ENCODE measurements at regions not wholly inside any gene's neighbourhood (a gene's known extent, or its start where the extent isn't known, plus 50 kb on each side); places are given as distances from the start of the nearest gene placed in this dataset.

GRCh38 chr7:118843456-118843855, 619.0 kb downstream of the ANKRD7 start:
- H3K36me3 ChIP-seq (ENCODE audit: control insufficient read depth, insufficient read depth, low read length): no peaks in the 10 kb centered on the region
- no peaks in the 10 kb centered on the region for H3K36me3 Mint-ChIP-seq (ENCODE audit: low read depth)
- no peaks in the 10 kb centered on the region for H3K4me1 Mint-ChIP-seq
- H3K4me3 ChIP-seq (ENCODE audit: low read length): no peak overlapping the region
- no peaks in the 10 kb centered on the region for H3K9me3 Mint-ChIP-seq
- TF ChIP-seq, protein P1, sequence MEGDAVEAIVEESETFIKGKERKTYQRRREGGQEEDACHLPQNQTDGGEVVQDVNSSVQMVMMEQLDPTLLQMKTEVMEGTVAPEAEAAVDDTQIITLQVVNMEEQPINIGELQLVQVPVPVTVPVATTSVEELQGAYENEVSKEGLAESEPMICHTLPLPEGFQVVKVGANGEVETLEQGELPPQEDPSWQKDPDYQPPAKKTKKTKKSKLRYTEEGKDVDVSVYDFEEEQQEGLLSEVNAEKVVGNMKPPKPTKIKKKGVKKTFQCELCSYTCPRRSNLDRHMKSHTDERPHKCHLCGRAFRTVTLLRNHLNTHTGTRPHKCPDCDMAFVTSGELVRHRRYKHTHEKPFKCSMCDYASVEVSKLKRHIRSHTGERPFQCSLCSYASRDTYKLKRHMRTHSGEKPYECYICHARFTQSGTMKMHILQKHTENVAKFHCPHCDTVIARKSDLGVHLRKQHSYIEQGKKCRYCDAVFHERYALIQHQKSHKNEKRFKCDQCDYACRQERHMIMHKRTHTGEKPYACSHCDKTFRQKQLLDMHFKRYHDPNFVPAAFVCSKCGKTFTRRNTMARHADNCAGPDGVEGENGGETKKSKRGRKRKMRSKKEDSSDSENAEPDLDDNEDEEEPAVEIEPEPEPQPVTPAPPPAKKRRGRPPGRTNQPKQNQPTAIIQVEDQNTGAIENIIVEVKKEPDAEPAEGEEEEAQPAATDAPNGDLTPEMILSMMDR (conservative IDR thresholded peaks at IDR 0.05): no peak
- no peak overlapping the region for H3K4me3 Mint-ChIP-seq
- no peak overlapping the region for H3K9ac ChIP-seq (ENCODE audit: extremely low read depth, low read length, poor library complexity, severe bottlenecking)
- no peak overlapping the region for H3K27ac ChIP-seq (ENCODE audit: low read depth, low read length)
- WGBS, 2 experiments (ENCODE audit: insufficient coverage in 1 of 2, insufficient read length in 1 of 2): no CpG with 5 or more reads among the region's 1 CpG
- no peak overlapping the region for H3K27ac Mint-ChIP-seq
- H3K4me1 ChIP-seq (ENCODE audit: control insufficient read depth, insufficient read depth, low read length): no peaks in the 10 kb centered on the region
- peaks cover 5% of the 10 kb centered on the region for H3K9me3 ChIP-seq (ENCODE audit: control insufficient read depth, low read length)
- H3K27me3 ChIP-seq (ENCODE audit: control insufficient read depth, insufficient read depth, low read length, poor library complexity, severe bottlenecking): no peaks in the 10 kb centered on the region
- H3K27me3 Mint-ChIP-seq (ENCODE audit: insufficient read depth): no peaks in the 10 kb centered on the region
- no peak for DNase-seq

GRCh38 chr7:118844748-118845147, 620.2 kb downstream of the ANKRD7 start:
- no peak for DNase-seq
- Mint-ChIP-seq H3K4me3 (no peak overlapping the region), H3K27me3 (ENCODE audit: insufficient read depth) (no peaks in the 10 kb centered on the region), H3K9me3 (no peaks in the 10 kb centered on the region), H3K4me1 (peaks cover 2% of the 10 kb centered on the region), H3K36me3 (ENCODE audit: low read depth) (no peaks in the 10 kb centered on the region), H3K27ac (no peak overlapping the region)
- TF ChIP-seq, protein P1 (conservative IDR thresholded peaks at IDR 0.05): no peak
- 92 to 100% methylated on average over 2 to 3 of the region's 3 CpGs for WGBS, 2 experiments (ENCODE audit: insufficient coverage in 1 of 2, insufficient read length in 1 of 2)
- no peaks in the 10 kb centered on the region for H3K27me3 ChIP-seq (ENCODE audit: control insufficient read depth, insufficient read depth, low read length, poor library complexity, severe bottlenecking)
- no peaks in the 10 kb centered on the region for H3K36me3 ChIP-seq (ENCODE audit: control insufficient read depth, insufficient read depth, low read length)
- H3K4me3 ChIP-seq (ENCODE audit: low read length): no peak overlapping the region
- no peak overlapping the region for H3K9ac ChIP-seq (ENCODE audit: extremely low read depth, low read length, poor library complexity, severe bottlenecking)
- no peak overlapping the region for H3K27ac ChIP-seq (ENCODE audit: low read depth, low read length)
- no peaks in the 10 kb centered on the region for H3K4me1 ChIP-seq (ENCODE audit: control insufficient read depth, insufficient read depth, low read length)
- H3K9me3 ChIP-seq (ENCODE audit: control insufficient read depth, low read length): peaks cover 5% of the 10 kb centered on the region

DNA sequence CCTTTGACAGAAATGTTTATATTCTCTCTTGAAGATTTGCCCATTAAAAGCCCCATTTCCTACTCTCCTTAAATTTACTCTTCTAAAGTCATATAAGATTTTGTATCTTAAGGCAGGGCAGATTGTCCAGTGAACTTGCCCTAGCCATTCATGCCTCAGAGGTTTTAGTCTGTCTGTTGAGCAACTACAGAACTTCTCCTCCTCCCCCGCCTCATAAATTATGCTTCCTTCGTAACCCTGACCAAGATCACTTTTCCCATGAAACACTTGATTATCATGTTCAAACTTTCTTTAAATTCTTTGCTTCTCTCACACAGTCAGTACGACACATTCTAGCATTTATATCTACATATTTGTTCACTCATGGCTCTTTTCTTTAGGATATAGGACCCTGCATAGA, 621.3 kb downstream of the ANKRD7 start:
- Mint-ChIP-seq H3K4me1 (peaks cover 3% of the 10 kb centered on the region), H3K9me3 (peaks cover 3% of the 10 kb centered on the region), H3K27me3 (ENCODE audit: insufficient read depth) (no peaks in the 10 kb centered on the region), H3K27ac (no peak overlapping the region), H3K36me3 (ENCODE audit: low read depth) (no peaks in the 10 kb centered on the region), H3K4me3 (no peak overlapping the region)
- no peak for DNase-seq
- H3K27ac ChIP-seq (ENCODE audit: low read depth, low read length): no peak overlapping the region
- no peaks in the 10 kb centered on the region for H3K36me3 ChIP-seq (ENCODE audit: control insufficient read depth, insufficient read depth, low read length)
- TF ChIP-seq, protein P1 (conservative IDR thresholded peaks at IDR 0.05): no peak
- no peaks in the 10 kb centered on the region for H3K27me3 ChIP-seq (ENCODE audit: control insufficient read depth, insufficient read depth, low read length, poor library complexity, severe bottlenecking)
- no peaks in the 10 kb centered on the region for H3K4me1 ChIP-seq (ENCODE audit: control insufficient read depth, insufficient read depth, low read length)
- no peak overlapping the region for H3K4me3 ChIP-seq (ENCODE audit: low read length)
- H3K9ac ChIP-seq (ENCODE audit: extremely low read depth, low read length, poor library complexity, severe bottlenecking): no peak overlapping the region
- peaks cover 8% of the 10 kb centered on the region for H3K9me3 ChIP-seq (ENCODE audit: control insufficient read depth, low read length)
- 95 to 100% methylated on average over 2 to 3 of the region's 3 CpGs for WGBS, 2 experiments (ENCODE audit: insufficient coverage in 1 of 2, insufficient read length in 1 of 2)

Data from endodermal cell (in vitro differentiated cells).